ENCODE measurements at regions not wholly inside any gene's neighbourhood (a gene's known extent, or its start where the extent isn't known, plus 50 kb on each side); places are given as distances from the start of the nearest gene placed in this dataset.

- peaks cover 9% of the 10 kb centered on the region for H3K27me3 Mint-ChIP-seq
- no peak for DNase-seq
- H3K27ac Mint-ChIP-seq: no peak overlapping the region
- H3K36me3 Mint-ChIP-seq (ENCODE audit: low read depth): no peaks in the 10 kb centered on the region
- H3K4me1 Mint-ChIP-seq: no peaks in the 10 kb centered on the region
- H3K4me3 Mint-ChIP-seq: no peak overlapping the region
- H3K9me3 ChIP-seq (ENCODE audit: control insufficient read depth, low read length, poor library complexity, severe bottlenecking): no peaks in the 10 kb centered on the region
- no peak for ATAC-seq
Measured at GRCh38 chr6:106759112-106759511, 129.7 kb downstream of the QRSL1 start.

- Mint-ChIP-seq H3K4me1 (no peaks in the 10 kb centered on the region), H3K36me3 (ENCODE audit: low read depth) (no peaks in the 10 kb centered on the region)
Measured at GRCh38 chr6:106757722-106758467, 128.5 kb downstream of the QRSL1 start.

GRCh38 chr6:106757267-106757666 lies 127.9 kb downstream of the QRSL1 start:
- Mint-ChIP-seq H3K4me3 (no peak overlapping the region), H3K27me3 (peaks cover 15% of the 10 kb centered on the region), H3K27ac (no peak overlapping the region), H3K4me1 (no peaks in the 10 kb centered on the region), H3K36me3 (ENCODE audit: low read depth) (no peaks in the 10 kb centered on the region)
- no peak for DNase-seq
- ATAC-seq: no peak
- no peaks in the 10 kb centered on the region for H3K9me3 ChIP-seq (ENCODE audit: control insufficient read depth, low read length, poor library complexity, severe bottlenecking)

More at GRCh38 chr6:106757722-106758467, 128.5 kb downstream of the QRSL1 start:
- peaks cover 15% of the 10 kb centered on the region for H3K27me3 Mint-ChIP-seq
- no peaks in the 10 kb centered on the region for H3K9me3 ChIP-seq (ENCODE audit: control insufficient read depth, low read length, poor library complexity, severe bottlenecking)
- H3K27ac Mint-ChIP-seq: no peak overlapping the region
- DNase-seq (no peak), ATAC-seq (no peak)
- H3K4me3 Mint-ChIP-seq: no peak overlapping the region

DNA sequence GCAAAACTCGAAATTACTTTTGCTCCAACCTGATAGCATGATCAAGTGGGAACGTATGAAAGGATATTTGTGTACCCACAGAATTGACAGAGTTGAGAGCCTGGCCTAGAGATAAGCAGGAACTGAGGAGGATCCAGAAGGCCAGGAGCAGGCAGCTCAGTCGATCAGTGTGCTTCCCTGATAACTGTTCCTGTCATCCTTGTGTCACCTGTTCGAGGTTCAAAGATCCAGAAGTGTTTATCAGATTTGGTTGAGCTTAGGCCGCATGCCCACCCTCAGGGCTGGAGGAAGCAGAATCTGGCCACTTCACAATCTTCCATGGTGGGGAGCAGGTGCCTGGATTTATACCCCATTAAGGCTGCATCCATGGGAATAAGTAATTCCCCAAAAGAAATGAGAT lies 124.8 kb downstream of the QRSL1 start:
- H3K9me3 ChIP-seq (ENCODE audit: control insufficient read depth, low read length, poor library complexity, severe bottlenecking): no peaks in the 10 kb centered on the region
- Mint-ChIP-seq H3K27me3 (peaks cover 12% of the 10 kb centered on the region), H3K27ac (no peak overlapping the region), H3K4me3 (no peak overlapping the region), H3K4me1 (no peaks in the 10 kb centered on the region), H3K36me3 (ENCODE audit: low read depth) (no peaks in the 10 kb centered on the region)
- ATAC-seq (no peak), DNase-seq (no peak)

- no peak overlapping the region for H3K27ac Mint-ChIP-seq
- H3K4me1 Mint-ChIP-seq: no peaks in the 10 kb centered on the region
- H3K4me3 Mint-ChIP-seq: no peak overlapping the region
- H3K27me3 Mint-ChIP-seq: peaks cover 26% of the 10 kb centered on the region
- ATAC-seq: no peak
- no peaks in the 10 kb centered on the region for H3K9me3 ChIP-seq (ENCODE audit: control insufficient read depth, low read length, poor library complexity, severe bottlenecking)
- no peaks in the 10 kb centered on the region for H3K36me3 Mint-ChIP-seq (ENCODE audit: low read depth)
- DNase-seq: no peak
Measured at GRCh38 chr6:106752641-106753040, 123.3 kb downstream of the QRSL1 start.

GRCh38 chr6:106751501-106752252 lies 122.3 kb downstream of the QRSL1 start:
- no peak for ATAC-seq
- H3K4me3 Mint-ChIP-seq: no peak overlapping the region
- H3K9me3 ChIP-seq (ENCODE audit: control insufficient read depth, low read length, poor library complexity, severe bottlenecking): no peaks in the 10 kb centered on the region
- no peak overlapping the region for H3K27ac Mint-ChIP-seq
- no peak for DNase-seq
- H3K4me1 Mint-ChIP-seq: no peaks in the 10 kb centered on the region
- peaks cover 26% of the 10 kb centered on the region for H3K27me3 Mint-ChIP-seq
- H3K36me3 Mint-ChIP-seq (ENCODE audit: low read depth): no peaks in the 10 kb centered on the region

DNA sequence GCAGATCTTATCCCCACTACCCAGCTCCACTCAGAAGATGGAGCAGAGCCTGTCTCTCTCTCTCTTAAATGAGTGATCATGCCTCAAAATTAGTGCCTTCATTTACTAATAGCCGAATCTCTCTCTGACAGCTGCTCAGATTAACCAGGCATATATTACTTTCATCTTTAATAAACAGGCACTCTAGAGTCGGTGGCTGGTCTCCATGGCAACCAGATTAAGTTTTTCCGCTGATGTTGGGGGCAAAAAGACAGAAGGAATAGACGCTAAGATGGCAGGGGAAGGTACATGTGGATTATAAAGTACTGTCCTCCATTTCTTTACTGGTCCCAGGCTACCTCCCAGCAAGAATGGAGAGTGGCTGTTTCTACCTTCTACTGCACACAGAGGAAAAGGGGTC lies 121.6 kb downstream of the QRSL1 start:
- peaks cover 31% of the 10 kb centered on the region for H3K27me3 Mint-ChIP-seq
- no peak for ATAC-seq
- DNase-seq: no peak
- H3K4me3 Mint-ChIP-seq: no peak overlapping the region
- no peaks in the 10 kb centered on the region for H3K36me3 Mint-ChIP-seq (ENCODE audit: low read depth)
- H3K4me1 Mint-ChIP-seq: no peaks in the 10 kb centered on the region
- H3K9me3 ChIP-seq (ENCODE audit: control insufficient read depth, low read length, poor library complexity, severe bottlenecking): no peaks in the 10 kb centered on the region
- H3K27ac Mint-ChIP-seq: no peak overlapping the region

DNA sequence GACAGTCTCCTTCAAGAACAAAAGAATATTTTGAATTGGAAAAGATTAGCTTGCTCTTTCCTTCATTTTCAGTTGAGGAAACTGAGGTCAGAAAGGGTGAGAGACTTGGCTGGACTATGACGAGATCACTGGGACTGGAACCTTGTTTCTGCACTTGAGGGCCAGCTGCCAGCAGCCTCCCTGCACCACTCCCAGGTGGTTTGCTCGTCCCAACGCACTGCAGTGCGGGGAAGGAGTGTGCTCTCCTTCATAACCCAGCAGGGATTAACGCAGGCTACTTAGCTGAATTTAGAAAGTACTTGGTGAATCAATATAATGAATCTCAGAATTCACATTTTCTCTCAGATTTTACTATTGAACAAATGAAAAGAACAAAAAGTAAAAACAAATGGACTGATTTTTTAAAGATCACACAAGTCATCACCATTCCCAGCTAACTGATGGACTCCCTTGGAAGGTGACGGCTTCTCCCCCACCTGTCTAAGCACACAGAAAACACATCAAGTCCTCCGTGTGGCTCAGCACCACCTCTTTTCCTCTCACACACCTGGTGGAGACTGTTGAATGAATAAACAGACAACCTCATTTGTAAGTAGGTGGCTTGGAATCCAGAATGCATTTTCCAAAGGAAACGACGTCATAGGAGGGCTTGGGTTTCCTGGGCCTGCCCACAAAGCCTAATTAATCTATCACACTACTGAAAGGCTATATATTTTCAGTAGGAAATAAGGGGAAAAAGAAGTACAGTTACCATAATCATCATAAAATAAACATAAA lies 121.0 kb downstream of the QRSL1 start:
- H3K9me3 ChIP-seq (ENCODE audit: control insufficient read depth, low read length, poor library complexity, severe bottlenecking): no peaks in the 10 kb centered on the region
- Mint-ChIP-seq H3K4me3 (no peak overlapping the region), H3K27ac (no peak overlapping the region), H3K27me3 (peaks cover 37% of the 10 kb centered on the region), H3K36me3 (ENCODE audit: low read depth) (no peaks in the 10 kb centered on the region), H3K4me1 (no peaks in the 10 kb centered on the region)
- no peak for DNase-seq
- ATAC-seq: no peak

- ATAC-seq (no peak), DNase-seq (no peak)
- no peak overlapping the region for H3K27ac Mint-ChIP-seq
- no peaks in the 10 kb centered on the region for H3K36me3 Mint-ChIP-seq (ENCODE audit: low read depth)
- peaks cover 39% of the 10 kb centered on the region for H3K27me3 Mint-ChIP-seq
- H3K4me3 Mint-ChIP-seq: no peak overlapping the region
- H3K9me3 ChIP-seq (ENCODE audit: control insufficient read depth, low read length, poor library complexity, severe bottlenecking): no peaks in the 10 kb centered on the region
- no peaks in the 10 kb centered on the region for H3K4me1 Mint-ChIP-seq
Measured at GRCh38 chr6:106749609-106750008, 120.2 kb downstream of the QRSL1 start.

DNA sequence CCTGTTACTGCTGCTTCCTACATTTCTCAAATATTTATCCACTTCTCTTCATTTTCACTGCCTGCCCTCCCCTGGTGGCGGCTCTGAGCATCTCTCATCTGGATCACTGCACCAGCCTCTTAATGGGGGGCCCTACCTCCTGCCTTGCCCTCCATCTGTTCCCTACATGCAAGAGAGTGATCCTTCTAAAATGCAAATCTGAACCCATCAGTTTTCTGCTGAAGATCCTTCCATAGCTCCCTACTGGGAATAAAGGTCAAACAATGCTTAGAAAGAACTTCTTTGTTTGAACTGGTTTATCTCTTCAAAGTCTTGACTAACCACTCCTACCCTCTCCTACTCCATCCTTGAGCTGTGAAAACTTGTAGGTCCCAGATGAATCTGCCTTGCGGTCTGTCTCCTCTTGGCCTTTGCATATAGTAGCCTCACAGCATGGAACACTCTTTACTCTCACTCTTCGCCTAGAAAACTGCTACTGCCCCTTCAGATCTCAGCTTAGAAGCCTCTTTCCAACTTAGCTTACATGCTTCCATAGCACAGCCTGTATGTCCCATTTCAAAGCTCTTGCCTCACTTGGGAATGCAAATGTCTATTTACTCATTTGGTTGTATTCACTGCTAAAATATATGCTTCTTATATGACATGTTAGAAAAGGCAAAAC lies 119.3 kb downstream of the QRSL1 start:
- H3K9me3 ChIP-seq (ENCODE audit: control insufficient read depth, low read length, poor library complexity, severe bottlenecking): no peaks in the 10 kb centered on the region
- H3K36me3 Mint-ChIP-seq (ENCODE audit: low read depth): no peaks in the 10 kb centered on the region
- DNase-seq (no peak), ATAC-seq (no peak)
- H3K27ac Mint-ChIP-seq: no peak overlapping the region
- no peaks in the 10 kb centered on the region for H3K4me1 Mint-ChIP-seq
- no peak overlapping the region for H3K4me3 Mint-ChIP-seq
- peaks cover 39% of the 10 kb centered on the region for H3K27me3 Mint-ChIP-seq

DNA sequence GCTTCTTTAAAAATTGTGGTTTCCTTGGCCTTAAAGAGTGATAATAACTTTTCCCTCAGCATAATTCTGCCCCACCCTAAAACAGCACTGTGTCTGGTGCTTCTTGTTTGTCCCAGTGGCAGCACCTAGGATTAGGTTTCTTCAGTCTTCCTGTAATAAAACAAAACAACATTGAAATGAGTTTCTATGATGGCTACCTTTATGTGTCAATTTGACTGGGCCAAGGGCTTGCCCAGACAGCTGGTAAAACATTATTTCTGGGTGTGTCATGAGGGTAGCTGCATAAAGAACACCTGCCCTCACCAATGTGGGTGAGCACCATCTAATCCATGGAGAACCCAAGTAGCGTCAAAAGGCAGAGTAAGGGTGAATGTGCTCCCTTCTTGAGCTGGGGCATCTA lies 117.8 kb downstream of the QRSL1 start:
- Mint-ChIP-seq H3K27me3 (peaks cover 37% of the 10 kb centered on the region), H3K4me1 (no peaks in the 10 kb centered on the region), H3K36me3 (ENCODE audit: low read depth) (no peaks in the 10 kb centered on the region), H3K27ac (no peak overlapping the region), H3K4me3 (no peak overlapping the region)
- ATAC-seq: no peak
- H3K9me3 ChIP-seq (ENCODE audit: control insufficient read depth, low read length, poor library complexity, severe bottlenecking): no peaks in the 10 kb centered on the region
- DNase-seq: no peak

GRCh38 chr6:106746652-106747051 lies 117.3 kb downstream of the QRSL1 start:
- peaks cover 37% of the 10 kb centered on the region for H3K27me3 Mint-ChIP-seq
- H3K4me3 Mint-ChIP-seq: no peak overlapping the region
- no peaks in the 10 kb centered on the region for H3K9me3 ChIP-seq (ENCODE audit: control insufficient read depth, low read length, poor library complexity, severe bottlenecking)
- H3K27ac Mint-ChIP-seq: no peak overlapping the region
- DNase-seq (no peak), ATAC-seq (no peak)
- no peaks in the 10 kb centered on the region for H3K36me3 Mint-ChIP-seq (ENCODE audit: low read depth)
- no peaks in the 10 kb centered on the region for H3K4me1 Mint-ChIP-seq

All from T-helper 17 cell (primary cell).